HG03159 (cell line): ENCODE measurements at regions not wholly inside any gene's neighbourhood (a gene's known extent, or its start where the extent isn't known, plus 50 kb on each side); places are given as distances from the start of the nearest gene placed in this dataset.

Experiments
- ATAC-seq: cut with Tn5 transposase; IDR thresholded peaks from one replicate; pipeline ENCODE4 v1.9.1; 2021; ENCODE audit warnings: mild to moderate bottlenecking, moderate library complexity; ENCODE audit not compliant: unreplicated experiment

DNA sequence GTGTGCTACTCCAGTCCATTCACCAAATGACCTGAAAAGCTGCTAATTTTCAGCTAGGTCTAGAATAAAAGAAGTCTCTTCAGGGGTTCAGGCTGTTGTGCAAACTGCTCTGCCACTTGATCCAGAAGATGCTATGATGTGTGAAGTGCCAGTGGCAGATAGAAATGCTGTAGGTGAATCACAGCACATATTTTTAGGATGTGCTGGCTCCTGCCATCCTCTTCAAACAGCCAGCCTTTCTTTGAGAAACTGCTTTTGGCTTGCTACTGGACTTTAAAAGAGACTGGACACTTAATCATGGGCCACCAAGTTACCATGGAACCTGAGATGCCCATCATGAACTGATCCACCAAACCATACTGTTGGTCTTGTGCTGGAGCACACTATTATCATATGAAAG is 322.1 kb downstream of the EN1 start:
- ATAC-seq = no peak

DNA sequence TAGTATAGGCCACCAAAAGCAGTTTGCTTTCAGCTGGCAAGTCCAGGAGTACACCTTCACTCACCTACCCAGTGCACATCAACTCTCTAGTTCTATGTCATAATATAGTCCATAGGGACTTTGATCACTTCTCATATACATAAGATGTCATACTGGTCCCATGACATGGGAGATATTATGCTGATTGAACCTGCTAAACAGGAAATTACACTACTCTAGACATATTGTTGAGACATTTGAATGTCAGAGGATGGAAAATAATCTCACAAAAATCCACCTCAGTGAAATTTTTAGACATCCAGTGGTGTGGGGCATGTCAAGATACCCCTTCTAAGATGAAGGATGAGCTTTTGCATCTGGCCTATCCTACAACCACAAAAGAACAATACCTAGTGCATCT is 322.5 kb downstream of the EN1 start:
- ATAC-seq = no peak

DNA sequence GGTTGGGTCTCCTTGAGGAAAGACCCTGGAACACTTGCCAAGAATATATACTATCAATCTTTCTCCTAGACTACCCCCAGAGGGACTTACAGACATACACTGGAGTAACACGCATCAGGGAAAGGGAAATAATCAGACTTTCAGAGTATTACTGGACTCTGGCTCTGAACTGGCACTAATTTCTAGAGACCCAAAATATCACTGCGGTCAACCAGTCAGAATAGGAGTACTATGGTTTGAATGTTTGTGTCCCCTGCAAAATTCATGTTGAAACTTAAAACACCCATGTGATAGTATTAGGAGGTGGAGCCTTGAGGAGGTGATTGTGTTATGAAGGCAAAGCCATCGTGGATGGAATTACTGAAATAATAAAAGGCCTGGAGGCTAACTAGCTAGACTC is 323.7 kb downstream of the EN1 start:
- ATAC-seq = no peak

DNA sequence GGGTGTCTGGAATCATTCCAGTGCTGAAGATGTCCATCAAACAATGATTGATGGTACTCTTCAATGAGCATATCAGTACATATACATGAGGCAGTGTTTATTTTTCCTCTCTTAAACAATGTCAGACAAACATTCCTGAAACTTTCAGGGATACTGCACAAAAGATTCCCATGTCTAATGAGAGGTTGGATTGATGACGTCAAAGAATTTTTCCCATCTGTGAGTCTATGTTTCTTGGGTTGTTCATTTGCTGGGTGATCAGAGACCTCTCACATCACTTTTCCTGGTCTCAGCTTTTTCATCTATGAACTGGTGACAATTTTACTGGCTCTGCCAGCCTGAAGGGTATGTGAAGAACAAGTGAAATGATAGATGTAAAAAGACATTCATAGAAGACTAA is 325.5 kb downstream of the EN1 start:
- ATAC-seq = no peak

DNA sequence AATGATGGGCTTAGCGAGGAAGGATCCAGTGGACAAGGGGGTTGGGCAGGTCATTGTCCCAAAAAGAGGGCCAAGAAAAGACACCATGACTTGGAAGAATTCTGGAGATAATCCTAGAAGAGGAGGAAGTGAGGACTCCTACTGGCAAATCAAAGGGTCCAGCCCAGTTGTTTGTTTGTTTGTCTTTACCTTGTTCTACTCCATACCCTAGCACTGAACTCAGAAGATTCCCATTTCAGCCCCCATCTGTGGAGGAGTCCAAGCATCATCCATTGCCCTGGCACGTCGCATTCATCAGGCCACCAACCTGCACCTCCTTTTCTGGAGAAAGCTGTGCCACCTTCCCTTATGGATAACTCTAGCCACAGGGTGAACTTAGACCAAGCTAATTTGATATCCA is 326.2 kb downstream of the EN1 start:
- no peak for ATAC-seq

DNA sequence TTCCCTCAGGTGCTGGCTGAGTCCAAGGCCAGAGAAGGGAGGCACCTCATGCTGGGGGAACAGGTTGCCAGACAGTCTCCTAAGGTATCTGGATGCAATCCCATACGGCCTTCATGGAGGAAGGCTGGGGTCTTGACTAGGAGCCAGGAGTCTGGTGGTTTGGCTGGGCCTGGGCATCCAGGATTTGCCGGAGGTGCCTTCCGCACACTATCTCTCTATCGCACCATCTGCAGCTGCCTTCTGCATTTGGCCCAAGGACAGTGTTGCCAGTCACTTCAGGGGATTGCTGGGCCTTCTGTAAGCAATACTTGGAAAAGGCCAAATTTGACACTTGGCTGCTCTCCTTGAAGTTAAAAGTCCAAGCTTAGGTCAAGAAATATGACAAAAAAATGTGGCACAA is 327.2 kb downstream of the EN1 start:
- no peak for ATAC-seq

DNA sequence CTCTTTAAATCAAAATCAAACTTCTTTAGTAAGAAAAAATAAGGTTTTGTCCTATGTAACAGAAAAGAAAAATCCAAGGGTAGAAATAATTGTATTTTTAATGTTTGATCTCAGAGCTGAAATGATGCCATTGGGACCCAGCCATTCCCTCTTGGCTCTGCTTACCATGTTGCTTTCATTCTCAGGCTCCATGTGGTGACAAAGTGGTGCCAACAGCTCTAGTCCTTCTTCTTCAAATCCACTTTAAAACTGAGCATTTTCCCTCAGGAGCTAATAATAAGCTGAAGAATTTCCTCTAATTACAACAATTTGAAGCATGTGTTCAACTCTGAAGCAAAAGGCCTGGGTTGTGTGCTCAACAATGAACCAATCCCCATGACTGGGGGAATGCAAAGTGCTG is 327.9 kb downstream of the EN1 start:
- ATAC-seq = no peak

DNA sequence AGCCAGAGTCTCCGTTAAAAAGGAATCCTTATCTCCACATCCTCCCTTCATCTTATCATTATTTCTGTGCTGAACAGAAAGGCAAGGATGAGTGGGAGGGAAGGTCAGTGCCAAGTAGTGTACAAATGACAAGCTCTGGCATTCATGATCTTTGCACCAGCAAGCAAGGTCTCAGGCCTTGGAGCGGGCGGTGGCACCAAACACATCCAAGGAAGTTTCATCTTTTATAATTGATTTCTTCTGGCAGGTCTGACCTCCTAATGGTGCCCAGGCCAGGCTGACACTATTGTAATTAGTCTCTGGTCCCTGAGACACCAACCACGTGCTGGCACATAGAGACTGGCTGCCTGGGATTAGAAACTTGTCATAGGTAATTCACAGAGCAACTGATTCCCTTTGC is 336.6 kb downstream of the EN1 start:
- no peak for ATAC-seq

DNA sequence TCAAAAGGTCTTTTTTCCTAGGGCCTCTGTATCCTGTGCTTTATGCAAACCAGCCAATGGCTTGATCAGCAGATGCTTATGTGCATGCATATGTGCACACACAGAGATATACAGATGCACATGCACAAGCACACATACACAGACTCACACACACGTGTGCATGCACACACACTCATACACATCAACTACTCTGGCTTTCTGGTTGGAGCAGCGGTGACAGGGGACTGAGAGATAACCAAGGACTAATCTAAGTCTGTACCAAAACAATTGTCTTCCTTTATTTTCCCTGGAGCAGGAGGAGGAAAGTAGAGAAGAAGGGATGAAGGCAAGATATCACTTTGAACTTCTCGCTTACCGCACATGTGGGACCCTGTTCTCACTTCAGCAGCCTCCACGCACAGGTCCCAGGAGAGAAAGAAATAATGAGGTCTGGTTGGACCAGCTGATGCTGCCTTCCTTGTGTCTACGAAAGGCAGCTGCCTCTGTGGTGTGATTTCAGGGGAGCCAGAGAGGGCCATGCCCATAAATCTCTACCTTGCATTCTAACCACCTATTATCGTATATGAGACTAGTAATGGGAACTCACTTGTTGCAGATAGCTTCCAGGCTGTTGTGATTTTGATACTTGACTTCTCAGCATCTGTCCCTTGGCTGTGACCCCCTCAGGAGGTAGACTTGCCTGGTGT is 338.0 kb downstream of the EN1 start:
- ATAC-seq = no peak

DNA sequence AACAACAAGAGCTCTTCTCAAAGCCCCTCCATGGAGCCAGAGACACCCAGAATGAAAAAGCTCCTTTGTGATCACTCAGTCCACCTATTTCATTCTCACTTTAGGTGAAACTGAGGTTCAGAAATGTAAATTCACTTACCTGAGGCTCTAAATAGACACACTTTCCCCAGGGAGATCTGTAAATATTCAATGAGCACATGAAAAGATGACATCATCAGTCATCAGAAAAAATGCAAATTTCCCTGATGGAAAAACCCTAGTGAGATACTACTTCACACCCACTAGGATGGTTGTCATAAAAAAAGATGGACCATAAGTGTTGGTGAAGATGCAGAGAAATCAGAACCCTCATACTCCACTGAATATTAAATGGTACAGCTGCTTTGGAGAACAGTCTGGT is 339.2 kb downstream of the EN1 start:
- no peak for ATAC-seq

DNA sequence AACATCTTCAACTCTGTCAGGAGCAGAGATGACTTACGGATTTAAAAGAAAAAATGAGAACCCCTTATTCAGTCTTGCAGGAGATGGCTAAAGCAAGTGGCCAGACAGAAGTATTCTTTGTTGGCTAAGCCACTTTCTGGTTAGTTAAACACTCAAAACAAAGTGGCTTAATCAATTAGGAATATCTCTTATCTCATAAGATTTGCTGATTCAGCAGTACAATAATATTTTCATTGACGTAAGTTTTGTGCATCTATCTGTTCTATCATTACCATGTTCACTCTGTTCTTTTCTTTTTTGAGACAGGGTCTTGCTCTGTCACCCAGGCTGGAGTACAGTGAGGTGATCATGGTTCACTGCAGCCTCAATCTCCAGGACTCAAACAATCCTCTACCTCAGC is 342.0 kb downstream of the EN1 start:
- ATAC-seq = no peak

DNA sequence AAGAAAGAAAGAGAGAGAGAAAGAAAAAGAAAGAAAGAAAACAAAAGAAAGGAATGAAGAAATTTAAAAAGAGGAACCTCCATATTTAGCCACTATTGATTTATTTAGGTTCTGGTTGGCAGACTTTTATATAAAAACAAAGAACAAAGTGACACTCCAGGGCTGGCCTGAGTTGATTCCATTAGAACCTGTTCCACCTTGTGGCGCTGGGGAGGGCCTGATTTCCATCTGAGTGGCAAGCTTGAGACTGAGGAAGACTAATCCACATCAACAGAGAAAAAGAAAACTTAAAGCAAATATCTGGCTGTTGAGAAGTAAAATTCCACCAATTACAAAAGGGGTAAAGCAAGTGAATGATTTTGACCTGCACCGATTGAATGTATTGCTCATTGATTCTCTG is 345.3 kb downstream of the EN1 start:
- no peak for ATAC-seq

DNA sequence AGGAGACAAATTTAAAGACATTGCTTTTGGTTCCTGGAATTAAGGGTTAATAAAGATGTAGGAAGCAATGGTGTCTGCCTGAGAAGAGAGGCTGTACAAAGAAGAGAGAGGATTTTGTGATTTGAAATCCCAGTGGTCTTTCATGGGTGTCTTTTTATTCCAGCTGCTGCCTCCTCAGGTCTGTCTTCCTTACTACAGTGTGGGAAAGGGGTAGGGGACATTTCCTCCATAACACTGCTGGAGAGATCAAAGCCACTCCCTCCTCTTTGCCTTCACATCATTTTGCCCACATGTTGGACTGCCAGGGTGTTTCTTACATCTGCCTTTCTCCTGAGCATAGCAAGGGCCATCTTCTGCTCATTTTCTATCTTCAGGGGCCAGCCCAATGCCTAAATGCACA is 348.5 kb downstream of the EN1 start:
- no peak for ATAC-seq

DNA sequence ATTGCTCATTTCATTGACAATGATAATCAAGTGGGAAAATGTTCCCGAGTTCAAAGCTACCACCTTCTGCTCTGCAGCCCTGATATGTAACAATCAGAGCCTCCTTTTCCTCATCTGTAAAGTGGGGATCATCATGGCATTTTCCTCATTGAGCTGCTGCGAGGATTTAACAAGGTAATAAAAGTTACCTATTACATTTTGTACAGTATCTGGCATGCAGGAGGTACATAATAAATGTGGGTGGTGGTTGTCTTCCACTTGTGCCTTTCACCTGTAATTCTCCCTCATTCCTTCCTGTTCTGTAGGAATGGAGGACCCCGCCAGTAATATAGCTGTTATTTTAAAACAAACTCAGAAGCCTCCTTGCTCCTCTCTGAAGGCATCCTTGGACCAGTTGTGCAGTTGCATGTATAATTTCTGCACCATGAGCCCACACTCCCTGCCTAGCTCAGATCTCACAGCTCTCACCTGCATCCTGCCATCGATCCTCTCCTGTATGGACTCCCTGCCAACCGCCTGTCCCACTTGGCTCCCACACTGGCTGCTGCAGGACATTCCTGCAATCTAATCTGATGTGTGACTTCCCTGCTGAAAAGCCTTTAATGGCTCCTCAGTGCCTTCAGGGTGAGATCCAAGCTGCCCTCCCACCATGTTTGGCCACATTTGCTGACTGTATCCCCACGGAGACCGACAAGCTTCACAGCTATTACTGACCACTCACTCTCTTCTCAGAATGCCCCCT is 350.4 kb downstream of the EN1 start:
- ATAC-seq = no peak

DNA sequence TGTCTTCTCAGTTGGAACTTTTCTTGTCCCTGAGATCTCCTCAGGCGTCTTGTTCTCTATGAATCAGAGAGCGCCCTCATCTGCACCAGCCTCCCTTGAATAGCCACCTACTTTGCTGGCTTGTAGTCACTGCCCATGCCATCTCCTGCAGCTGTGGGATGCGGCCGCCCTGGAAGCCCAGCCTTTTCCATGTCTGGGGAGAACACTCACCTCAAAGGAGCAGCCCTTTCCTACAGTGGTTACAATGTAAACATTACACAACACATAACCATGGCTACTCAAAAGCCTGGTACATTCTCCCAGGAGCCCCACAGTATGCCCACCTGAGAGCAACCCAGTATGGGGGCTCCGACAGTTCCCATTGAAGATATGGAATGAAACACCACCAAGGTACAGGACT is 351.0 kb downstream of the EN1 start:
- ATAC-seq = no peak

DNA sequence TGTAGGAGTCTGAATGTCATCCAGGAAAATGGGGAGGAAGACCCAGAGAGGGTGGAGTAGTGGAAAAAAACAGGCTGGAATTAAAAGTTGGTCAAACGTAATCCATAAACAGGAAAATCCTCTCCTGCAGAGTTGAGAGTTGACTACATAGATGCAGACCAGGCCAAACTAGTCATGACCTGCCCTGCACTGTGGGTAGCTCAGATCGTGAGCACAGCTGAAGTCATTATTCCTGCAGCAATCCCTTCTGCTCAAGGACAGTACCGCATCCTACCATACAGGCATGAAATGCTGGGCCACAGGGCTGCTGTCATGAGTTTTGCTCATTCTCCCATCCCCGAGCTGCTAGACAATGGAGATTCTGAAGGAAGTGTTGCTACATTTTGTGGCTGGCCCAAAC is 352.2 kb downstream of the EN1 start:
- no peak for ATAC-seq

DNA sequence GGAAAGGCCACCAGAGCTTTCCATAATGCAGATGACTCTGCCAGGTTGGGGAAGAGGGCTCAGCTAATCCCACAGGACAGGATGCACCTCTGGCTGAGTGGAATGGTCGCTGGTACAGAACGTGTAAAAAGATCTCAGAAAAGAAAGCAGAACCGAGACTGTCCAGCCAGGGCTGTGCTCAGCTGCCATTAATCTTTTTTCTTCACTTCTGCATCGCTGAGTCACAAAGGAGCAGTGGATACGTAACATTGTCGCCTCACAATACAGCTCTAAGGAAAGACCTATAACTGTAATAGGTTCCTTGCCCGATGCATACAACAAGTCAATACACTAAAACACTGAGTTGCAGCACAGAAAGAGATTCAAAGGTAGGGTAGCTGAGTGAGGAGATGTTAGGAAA is 354.2 kb downstream of the EN1 start:
- no peak for ATAC-seq

DNA sequence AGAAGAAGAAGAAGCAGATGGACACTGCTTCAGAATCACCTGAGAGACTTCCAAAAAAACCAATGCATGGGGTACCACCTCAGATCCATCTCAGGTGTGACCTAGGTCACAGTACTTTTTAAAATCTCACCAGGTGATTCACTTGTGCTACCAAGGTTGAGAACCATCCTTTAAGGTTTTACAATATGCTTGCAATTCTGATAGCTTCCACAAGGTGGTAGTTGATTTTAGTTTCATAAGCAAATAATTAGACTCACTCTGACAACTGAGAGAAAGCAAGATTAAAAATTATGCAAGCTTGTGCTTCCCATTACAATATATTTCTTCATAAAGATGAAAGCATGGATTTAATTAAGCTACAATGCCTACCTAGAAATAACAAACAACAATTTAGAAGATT is 355.1 kb downstream of the EN1 start:
- no peak for ATAC-seq

DNA sequence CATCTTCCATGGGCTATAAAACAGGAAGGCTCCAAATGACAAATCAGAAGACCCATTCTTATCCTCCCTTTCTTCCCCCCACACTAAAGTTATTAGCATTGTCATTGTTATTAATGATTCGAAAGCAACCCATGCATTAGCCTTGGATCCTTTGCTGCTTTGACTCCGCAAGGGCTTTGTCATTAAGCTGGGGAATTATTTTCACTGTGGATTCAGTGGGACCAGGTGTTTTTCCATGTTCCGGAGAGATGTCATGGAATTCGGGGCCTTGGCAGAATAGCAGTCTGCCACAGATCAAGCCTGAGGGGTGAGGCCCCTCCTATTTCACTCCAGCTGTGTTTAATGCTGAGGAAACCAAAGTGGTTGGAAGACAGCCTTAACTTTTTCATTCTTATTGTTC is 357.1 kb downstream of the EN1 start:
- ATAC-seq = no peak

DNA sequence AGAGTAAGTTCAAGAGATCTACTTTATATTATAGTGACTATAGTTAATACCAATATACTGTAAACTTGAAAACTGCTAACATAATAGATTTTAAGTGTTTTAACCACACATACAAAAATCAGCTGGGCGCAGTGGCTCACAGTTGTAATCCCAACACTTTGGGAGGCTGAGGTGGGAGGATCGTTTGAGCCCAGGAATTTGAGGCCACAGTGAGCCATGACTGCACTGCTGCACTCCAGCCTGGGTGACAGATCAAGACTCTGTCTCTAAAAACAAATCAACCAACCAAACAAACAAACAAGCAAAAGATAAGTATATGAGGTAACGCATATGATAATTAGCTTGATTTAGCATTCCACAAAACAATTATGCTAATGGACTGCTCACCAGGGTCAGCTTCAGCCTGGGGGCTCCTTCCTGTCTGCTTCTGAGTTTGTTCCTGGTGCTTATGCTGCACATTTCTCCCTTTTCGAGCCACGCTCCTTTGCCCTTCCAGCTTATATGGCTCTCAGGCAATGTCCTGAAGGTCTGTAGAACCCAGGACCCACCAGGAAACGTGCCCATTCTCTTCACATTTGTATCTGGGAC is 357.6 kb downstream of the EN1 start:
- no peak for ATAC-seq

DNA sequence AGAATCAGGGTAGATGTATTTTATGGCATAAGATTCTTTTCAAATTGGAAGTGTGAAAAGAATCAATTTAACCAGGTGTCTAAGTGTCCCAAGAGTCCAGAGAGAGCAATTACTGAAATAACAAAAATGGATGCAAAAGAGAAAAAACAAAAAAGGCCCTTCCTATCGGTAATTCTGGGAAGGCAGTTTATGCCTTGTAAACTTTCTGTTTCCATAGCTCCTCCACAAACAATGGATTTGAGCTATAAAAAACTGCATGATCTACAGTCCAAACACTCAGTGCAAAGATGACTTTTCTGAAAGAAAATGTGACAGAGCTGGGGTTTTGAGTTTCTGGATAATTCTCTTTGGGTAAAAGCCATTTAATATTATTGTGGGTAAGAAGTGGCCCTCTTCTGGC is 366.1 kb downstream of the EN1 start:
- ATAC-seq = no peak

DNA sequence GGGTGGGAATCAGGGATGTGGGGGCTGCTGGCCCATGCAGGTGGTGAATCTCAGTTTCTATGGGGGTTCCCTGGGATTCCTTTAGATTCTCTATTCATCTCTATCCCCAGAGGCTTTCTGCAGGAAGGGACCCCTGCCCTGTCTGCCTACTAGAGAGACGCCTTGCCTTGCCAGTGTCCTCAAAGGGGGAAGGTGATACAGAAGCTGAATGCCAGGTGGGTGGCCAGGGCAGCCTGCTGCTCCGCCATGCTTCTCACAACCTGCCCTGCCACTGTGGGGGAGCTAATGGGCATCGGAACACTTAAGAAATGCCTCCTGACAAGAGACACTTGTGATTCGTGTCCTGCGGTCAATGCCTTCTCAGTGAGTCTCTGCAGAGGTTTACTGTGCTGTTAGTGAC is 368.4 kb downstream of the EN1 start:
- ATAC-seq = no peak
